ENCODE measurements at regions not wholly inside any gene's neighbourhood (a gene's known extent, or its start where the extent isn't known, plus 50 kb on each side); places are given as distances from the start of the nearest gene placed in this dataset.

DNA sequence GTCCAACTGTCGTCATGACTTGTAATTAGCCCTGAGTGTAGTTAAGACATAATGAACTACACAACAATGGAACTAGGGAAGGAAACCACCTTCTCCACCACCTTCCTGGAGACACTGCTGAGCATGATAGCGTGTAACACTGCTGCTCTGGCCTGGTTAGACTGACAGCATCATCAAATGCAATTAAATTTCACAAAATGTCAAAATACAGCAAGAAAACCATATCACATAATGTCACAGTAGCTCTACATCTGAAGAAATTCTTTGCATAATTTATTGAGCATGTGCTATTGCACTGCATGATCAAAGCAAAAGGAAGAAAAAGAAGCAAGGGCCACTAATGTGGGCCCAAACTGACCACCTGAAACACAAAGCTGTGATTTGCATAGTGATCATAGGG is 321.8 kb upstream of the TMTC1 start:
- TF ChIP-seq ZSCAN16 (tag by site-specific recombination; IDR thresholded peaks at IDR 0.05), result no peak
- TF ChIP-seq FEZF1 (tag by site-specific recombination; IDR thresholded peaks at IDR 0.05), result no peak
- no peak for TF ChIP-seq ZBTB21 (tag by site-specific recombination; IDR thresholded peaks at IDR 0.05)
- no peak for TF ChIP-seq ZNF600 (tag by site-specific recombination; IDR thresholded peaks at IDR 0.05)
- no peak for TF ChIP-seq OSR2 (tag by site-specific recombination; IDR thresholded peaks at IDR 0.05)
- TF ChIP-seq ZNF341 (tag by site-specific recombination; IDR thresholded peaks at IDR 0.05; ENCODE audit: low read depth), result no peak
- TF ChIP-seq ZNF596 (tag by site-specific recombination; IDR thresholded peaks at IDR 0.05), result no peak
- no peak for TF ChIP-seq SALL2 (tag by site-specific recombination; IDR thresholded peaks at IDR 0.05; ENCODE audit: borderline replicate concordance)
- TF ChIP-seq ZNF660 (tag by site-specific recombination; IDR thresholded peaks at IDR 0.05), result no peak
- TF ChIP-seq, protein P1, sequence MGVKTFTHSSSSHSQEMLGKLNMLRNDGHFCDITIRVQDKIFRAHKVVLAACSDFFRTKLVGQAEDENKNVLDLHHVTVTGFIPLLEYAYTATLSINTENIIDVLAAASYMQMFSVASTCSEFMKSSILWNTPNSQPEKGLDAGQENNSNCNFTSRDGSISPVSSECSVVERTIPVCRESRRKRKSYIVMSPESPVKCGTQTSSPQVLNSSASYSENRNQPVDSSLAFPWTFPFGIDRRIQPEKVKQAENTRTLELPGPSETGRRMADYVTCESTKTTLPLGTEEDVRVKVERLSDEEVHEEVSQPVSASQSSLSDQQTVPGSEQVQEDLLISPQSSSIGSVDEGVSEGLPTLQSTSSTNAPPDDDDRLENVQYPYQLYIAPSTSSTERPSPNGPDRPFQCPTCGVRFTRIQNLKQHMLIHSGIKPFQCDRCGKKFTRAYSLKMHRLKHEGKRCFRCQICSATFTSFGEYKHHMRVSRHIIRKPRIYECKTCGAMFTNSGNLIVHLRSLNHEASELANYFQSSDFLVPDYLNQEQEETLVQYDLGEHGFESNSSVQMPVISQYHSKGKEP (tag by site-specific recombination; IDR thresholded peaks at IDR 0.05), result no peak
- no peak for TF ChIP-seq ZNF701 (tag by site-specific recombination; IDR thresholded peaks at IDR 0.05)
- TF ChIP-seq ZNF791 (tag by site-specific recombination; IDR thresholded peaks at IDR 0.05), result no peak
- TF ChIP-seq ZSCAN23 (tag by site-specific recombination; IDR thresholded peaks at IDR 0.05), result no peak
- TF ChIP-seq, protein P2, sequence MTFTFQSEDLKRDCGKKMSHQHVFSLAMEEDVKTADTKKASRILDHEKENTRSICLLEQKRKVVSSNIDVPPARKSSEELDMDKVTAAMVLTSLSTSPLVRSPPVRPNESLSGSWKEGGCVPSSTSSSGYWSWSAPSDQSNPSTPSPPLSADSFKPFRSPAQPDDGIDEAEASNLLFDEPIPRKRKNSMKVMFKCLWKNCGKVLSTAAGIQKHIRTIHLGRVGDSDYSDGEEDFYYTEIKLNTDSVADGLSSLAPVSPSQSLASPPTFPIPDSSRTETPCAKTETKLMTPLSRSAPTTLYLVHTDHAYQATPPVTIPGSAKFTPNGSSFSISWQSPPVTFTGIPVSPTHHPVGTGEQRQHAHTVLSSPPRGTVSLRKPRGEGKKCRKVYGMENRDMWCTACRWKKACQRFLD (tag by site-specific recombination; IDR thresholded peaks at IDR 0.05), result no peak
- TF ChIP-seq ZNF174 (tag by site-specific recombination; IDR thresholded peaks at IDR 0.05), result no peak
- no peak for TF ChIP-seq ZNF76 (tag by site-specific recombination; IDR thresholded peaks at IDR 0.05; ENCODE audit: borderline replicate concordance, low read depth)
- TF ChIP-seq, protein P3, sequence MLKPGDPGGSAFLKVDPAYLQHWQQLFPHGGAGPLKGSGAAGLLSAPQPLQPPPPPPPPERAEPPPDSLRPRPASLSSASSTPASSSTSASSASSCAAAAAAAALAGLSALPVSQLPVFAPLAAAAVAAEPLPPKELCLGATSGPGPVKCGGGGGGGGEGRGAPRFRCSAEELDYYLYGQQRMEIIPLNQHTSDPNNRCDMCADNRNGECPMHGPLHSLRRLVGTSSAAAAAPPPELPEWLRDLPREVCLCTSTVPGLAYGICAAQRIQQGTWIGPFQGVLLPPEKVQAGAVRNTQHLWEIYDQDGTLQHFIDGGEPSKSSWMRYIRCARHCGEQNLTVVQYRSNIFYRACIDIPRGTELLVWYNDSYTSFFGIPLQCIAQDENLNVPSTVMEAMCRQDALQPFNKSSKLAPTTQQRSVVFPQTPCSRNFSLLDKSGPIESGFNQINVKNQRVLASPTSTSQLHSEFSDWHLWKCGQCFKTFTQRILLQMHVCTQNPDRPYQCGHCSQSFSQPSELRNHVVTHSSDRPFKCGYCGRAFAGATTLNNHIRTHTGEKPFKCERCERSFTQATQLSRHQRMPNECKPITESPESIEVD (tag by site-specific recombination; IDR thresholded peaks at IDR 0.05), result no peak
- TF ChIP-seq ZNF350 (tag by site-specific recombination; IDR thresholded peaks at IDR 0.05), result no peak
- CTCF ChIA-PET, result interaction anchor here (0.6 kb wide), 1 partner anchor 590 kb away, joined by 4 read pairs; the partner anchor contains the start of gene IPO8
- POLR2A ChIA-PET, result no interaction called here

DNA sequence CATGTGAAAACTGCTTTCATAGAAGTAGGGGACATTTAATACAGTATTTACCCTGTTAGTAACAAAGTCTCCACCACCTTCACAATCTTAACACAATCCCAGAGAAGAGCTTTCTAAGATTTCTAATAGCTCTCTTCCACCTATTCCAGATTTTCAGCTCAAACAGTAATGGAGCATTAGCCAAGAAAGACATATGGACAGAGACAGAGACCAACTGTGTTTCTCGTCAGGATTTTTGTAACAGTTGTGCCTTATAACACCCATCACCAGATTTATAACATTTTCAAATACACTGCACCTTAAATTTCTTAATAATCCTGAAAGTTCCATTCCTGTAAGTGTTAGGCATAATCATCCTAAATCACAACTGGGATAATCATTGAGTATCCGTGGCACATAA is 321.2 kb upstream of the TMTC1 start:
- H3K36me3 ChIP-seq (ENCODE audit: control insufficient read depth in 2 of 2, insufficient read depth in 1 of 2, low read length in 2 of 2), result no peaks in the 10 kb centered on the region
- no peak for TF ChIP-seq ZNF610 (tag by site-specific recombination; IDR thresholded peaks at IDR 0.05; ENCODE audit: borderline replicate concordance)
- no peak for TF ChIP-seq ZNF138 (tag by site-specific recombination; IDR thresholded peaks at IDR 0.05; ENCODE audit: borderline replicate concordance)
- no peak for TF ChIP-seq ZXDB (tag by site-specific recombination; IDR thresholded peaks at IDR 0.05)
- no peak for TF ChIP-seq ZNF76 (tag by site-specific recombination; IDR thresholded peaks at IDR 0.05; ENCODE audit: borderline replicate concordance, low read depth)
- TF ChIP-seq KLF16 (tag by site-specific recombination; IDR thresholded peaks at IDR 0.05), result no peak
- no peak for TF ChIP-seq ZNF324 (tag by site-specific recombination; IDR thresholded peaks at IDR 0.05)
- TF ChIP-seq ZNF335 (tag by site-specific recombination; conservative IDR thresholded peaks at IDR 0.05), result no peak
- TF ChIP-seq, protein P4, sequence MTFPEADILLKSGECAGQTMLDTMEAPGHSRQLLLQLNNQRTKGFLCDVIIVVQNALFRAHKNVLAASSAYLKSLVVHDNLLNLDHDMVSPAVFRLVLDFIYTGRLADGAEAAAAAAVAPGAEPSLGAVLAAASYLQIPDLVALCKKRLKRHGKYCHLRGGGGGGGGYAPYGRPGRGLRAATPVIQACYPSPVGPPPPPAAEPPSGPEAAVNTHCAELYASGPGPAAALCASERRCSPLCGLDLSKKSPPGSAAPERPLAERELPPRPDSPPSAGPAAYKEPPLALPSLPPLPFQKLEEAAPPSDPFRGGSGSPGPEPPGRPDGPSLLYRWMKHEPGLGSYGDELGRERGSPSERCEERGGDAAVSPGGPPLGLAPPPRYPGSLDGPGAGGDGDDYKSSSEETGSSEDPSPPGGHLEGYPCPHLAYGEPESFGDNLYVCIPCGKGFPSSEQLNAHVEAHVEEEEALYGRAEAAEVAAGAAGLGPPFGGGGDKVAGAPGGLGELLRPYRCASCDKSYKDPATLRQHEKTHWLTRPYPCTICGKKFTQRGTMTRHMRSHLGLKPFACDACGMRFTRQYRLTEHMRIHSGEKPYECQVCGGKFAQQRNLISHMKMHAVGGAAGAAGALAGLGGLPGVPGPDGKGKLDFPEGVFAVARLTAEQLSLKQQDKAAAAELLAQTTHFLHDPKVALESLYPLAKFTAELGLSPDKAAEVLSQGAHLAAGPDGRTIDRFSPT (tag by site-specific recombination; IDR thresholded peaks at IDR 0.05), result no peak
- TF ChIP-seq ZNF354C (tag by site-specific recombination; IDR thresholded peaks at IDR 0.05; ENCODE audit: borderline replicate concordance, low read depth), result no peak
- no peak for TF ChIP-seq ZNF473 (tag by site-specific recombination; IDR thresholded peaks at IDR 0.05)
- H3K4me1 ChIP-seq (ENCODE audit: control insufficient read depth, insufficient read depth, low read length), result no peaks in the 10 kb centered on the region
- no peak overlapping the region for H3K27ac ChIP-seq (ENCODE audit: extremely low read depth, low read depth, low read length)
- POLR2A ChIA-PET, result no interaction called here
- CTCF ChIA-PET, result interaction anchor here (0.6 kb wide), 1 partner anchor 316 kb away, joined by 3 read pairs; no protein-coding TSS in a partner anchor
- H3K9me3 ChIP-seq (ENCODE audit: control insufficient read depth, insufficient read depth, low read depth, low read length), result no peaks in the 10 kb centered on the region
- H3K4me3 ChIP-seq (ENCODE audit: low read depth, low read length), result no peak overlapping the region

More for the DNA sequence above, 321.8 kb upstream of the TMTC1 start:
- Histone ChIP-seq H3K4me1 (ENCODE audit: control insufficient read depth, insufficient read depth, low read length) (no peaks in the 10 kb centered on the region), H3K9me3 (ENCODE audit: control insufficient read depth, insufficient read depth, low read depth, low read length) (no peaks in the 10 kb centered on the region), H3K27ac (ENCODE audit: extremely low read depth, low read depth, low read length) (no peak overlapping the region), H3K4me3 (ENCODE audit: low read depth, low read length) (no peak overlapping the region), H3K36me3 (ENCODE audit: control insufficient read depth in 2 of 2, insufficient read depth in 1 of 2, low read length in 2 of 2) (no peaks in the 10 kb centered on the region)

All from HEK293 (cell line).